HT-29 (cell line): ENCODE measurements at regions not wholly inside any gene's neighbourhood (a gene's known extent, or its start where the extent isn't known, plus 50 kb on each side); places are given as distances from the start of the nearest gene placed in this dataset.

Experiments
- DNase-seq: peaks from one replicate; pipeline ENCODE4 v3.0.0-alpha.2; 2015; ENCODE audit warnings: low spot score

GRCh38 chr5:53330491-53330890, 149.9 kb upstream of the FST start:
- no peak for DNase-seq

GRCh38 chr5:53331463-53331862, 149.0 kb upstream of the FST start:
- no peak for DNase-seq

DNA sequence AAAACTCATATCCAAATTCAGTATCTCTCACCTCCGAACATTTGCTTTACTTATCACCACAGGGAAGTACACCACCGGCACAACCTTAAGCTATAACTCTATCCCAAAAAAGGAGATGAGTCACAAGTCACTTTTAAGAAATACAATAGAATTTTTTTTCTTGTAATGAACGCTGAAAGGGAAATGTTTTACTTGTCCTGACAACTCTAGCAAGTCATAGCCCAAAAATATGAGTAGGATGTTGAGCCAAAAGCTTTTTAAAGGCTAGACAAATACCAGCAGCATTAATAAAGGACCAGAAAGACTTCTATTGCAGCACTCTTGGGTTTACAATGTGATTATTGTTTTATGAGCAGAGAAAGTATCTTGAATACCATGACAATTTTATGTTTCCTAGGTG, 147.3 kb upstream of the FST start:
- DNase-seq: no peak

DNA sequence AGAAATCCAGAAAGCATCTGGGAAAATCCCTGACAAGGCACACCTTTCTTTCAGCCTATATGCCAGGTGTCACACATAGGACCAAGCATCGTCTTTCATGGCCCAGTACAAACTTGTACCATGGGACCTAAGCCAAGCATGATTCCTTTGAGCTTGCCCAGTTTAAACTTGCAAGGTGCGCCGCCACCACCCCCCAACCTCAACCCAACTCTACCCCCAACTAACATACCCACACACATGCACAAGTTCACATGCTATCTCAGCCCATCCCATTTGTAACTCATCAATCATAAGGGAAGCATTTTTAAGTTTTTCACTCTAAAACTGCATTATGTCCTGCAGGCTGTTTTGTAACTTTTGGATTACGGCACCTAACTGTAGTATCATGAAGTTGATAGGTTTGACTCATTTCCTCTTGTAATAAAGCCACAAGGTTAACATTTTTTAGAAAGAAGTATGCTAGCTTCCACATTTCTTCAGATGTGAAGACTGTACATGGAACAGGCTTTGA, 145.9 kb upstream of the FST start:
- no peak for DNase-seq

- DNase-seq: no peak
These were observed 145.3 kb upstream of the FST start for GRCh38 chr5:53335115-53335514.

DNA sequence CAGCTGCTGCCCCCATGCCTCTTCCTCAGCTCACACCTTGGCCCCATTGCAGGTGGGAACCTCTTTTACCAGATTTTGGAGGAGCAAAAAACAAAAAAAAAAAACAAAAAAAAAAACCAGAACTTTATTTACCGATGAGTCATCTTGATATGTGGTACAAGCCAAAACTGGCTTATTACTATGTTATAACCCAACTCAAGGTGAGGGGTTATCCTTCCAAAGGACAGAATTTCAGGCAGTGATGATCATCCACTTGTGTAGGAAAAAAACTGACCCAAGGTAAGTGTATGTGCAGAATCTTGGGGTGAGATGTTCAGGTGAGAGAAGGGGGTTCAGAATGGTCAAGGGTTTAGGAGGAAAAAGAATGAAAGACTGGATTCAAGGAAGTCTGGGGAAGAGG, 142.6 kb upstream of the FST start:
- DNase-seq: no peak

GRCh38 chr5:53338971-53339370, 141.5 kb upstream of the FST start:
- no peak for DNase-seq

DNA sequence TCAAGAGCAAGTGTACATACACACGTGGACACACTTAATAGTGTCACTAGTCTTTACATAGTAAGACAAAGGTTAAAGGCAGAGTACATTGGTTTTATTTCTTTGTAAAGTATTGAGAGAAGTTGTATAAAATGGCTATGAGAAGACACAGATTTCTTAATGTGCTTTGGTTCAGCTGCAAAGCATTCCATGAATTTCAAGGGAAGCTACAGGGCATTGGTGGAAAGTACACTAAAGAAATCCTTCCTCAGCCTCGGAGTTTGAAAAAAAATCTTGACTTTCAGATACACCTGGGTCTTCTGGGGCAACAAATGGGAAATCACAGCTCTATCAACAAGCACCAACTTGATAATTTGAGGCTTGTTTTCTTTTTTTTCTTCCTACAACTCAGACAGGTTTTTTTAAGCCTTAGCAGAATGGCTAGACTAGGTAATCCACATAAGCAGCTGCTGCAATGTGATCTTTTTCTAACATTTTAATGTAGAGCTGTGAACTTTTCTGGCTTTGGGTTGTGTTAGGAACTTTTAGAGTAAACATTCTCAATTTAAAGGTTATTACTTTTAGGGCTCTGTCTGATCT, 140.4 kb upstream of the FST start:
- no peak for DNase-seq

GRCh38 chr5:53340956-53341750, 139.3 kb upstream of the FST start:
- DNase-seq: no peak

- no peak for DNase-seq
These were observed 138.2 kb upstream of the FST start for GRCh38 chr5:53342236-53342635.

- DNase-seq: no peak
These were observed 137.2 kb upstream of the FST start for GRCh38 chr5:53343187-53343586.

GRCh38 chr5:53350368-53350767, 130.1 kb upstream of the FST start:
- no peak for DNase-seq

GRCh38 chr5:53350991-53351770, 129.2 kb upstream of the FST start:
- no peak for DNase-seq

- DNase-seq: no peak
These were observed 125.1 kb upstream of the FST start for GRCh38 chr5:53355316-53355715.

GRCh38 chr5:53355931-53356330, 124.5 kb upstream of the FST start:
- no peak for DNase-seq

GRCh38 chr5:53357439-53357838, 123.0 kb upstream of the FST start:
- DNase-seq: no peak

DNA sequence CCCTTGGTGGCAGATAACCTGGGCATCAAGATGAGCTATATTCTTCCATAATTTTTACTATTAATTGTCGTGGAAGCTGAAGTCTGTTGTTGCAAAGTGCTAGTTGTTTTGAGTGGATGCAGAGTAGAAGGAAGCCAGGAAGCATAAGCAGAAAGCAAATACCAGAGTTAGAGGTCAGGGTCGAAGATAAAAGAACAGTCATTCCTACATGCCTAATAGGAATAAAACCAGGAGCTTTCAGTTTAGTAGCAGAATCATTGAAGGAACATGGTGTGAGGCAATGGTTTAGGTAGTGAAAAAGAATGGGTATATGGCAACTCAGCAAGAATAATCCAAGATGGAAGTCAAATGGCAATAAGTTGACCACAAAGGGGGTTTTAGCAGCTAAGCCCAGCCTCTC, 121.6 kb upstream of the FST start:
- no peak for DNase-seq

DNA sequence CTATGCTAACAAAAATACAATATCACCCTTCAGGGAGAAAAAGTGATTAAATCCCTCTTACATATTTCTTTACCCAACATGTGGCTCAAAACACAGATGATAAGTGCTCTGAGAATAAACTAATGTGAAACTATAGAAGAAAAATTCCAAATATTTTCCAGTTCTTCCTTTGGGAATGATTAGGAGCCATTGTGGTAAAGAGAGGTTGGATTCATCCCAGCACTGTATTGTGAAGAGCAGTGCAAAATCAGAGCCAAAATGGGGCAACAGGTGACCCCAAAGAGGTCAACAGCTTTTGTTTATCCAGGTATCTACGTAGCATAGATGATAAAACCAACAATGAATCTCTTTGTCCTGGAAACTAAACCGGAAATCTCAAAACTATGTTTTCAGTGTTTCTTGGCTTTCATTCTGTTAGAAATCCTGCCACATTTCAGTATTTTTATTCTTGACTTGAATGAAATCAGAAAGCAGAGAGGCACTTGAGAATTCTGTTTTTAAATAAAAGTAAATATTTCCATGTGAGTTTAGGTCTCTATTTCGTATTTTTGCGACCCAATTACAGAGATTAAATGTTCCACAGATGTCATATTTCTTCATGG, 120.4 kb upstream of the FST start:
- DNase-seq: no peak

- DNase-seq: no peak
These were observed 119.6 kb upstream of the FST start for GRCh38 chr5:53360811-53361210.

GRCh38 chr5:53361708-53362107, 118.7 kb upstream of the FST start:
- no peak for DNase-seq

GRCh38 chr5:53362521-53362941, 117.9 kb upstream of the FST start:
- DNase-seq: no peak

DNA sequence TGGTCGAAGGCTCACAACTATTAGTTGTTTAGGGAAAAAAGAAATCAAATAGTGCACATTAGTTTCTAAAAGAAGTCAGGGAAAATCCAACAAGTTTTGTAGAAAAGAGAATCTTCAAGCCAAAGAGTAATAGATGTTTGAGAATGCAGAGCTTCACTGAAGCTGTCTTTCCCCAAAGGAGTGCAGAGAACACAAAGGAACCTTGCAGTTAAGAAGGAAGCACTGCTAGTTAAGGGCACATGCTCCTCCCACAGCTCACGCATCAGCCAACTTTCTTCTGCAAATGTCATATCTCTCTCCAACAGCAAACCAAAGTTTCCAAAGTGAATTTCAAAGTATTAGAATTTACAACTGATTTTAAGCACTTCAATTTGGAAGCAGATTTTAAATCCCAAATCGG, 116.4 kb upstream of the FST start:
- DNase-seq: no peak
